K562 (cell line): ENCODE measurements at regions not wholly inside any gene's neighbourhood (a gene's known extent, or its start where the extent isn't known, plus 50 kb on each side); places are given as distances from the start of the nearest gene placed in this dataset.

ENCODE experiments used
- ATAC-seq: fragments of 200-7000 bp; cut with Tn5 transposase; 3 replicates; pipeline ENCODE4 v1.9.1; 2020; ENCODE audit warnings: moderate library complexity
- BruUV-seq: library from RNA; stranded (reverse); fragments of 400-500 nt; replicated peaks from 2 replicates; lab custom pipeline; 2021; lab: Mats Ljungman, UMichigan
- CTCF ChIA-PET: fragments of 300-600 bp; formaldehyde crosslinking; extraction: SDS; loops from one replicate; lab custom pipeline; 2021; ENCODE audit warnings: low intra/inter-chr PET ratio; lab: Yijun Ruan, JAX
- POLR2A ChIA-PET: fragments of 300-600, 350-650 bp; sonication (Branson Sonifier 250); formaldehyde crosslinking; extraction: SDS; loops from one replicate; lab custom pipeline; 2021; ENCODE audit warnings: antibody characterized with exemption, inconsistent platforms; lab: Yijun Ruan, JAX
- DNase-seq, 4 experiments: peaks; one replicate each; pipeline versions ENCODE4 v3.0.0 to v3.0.0-alpha.2; 2011 to 2018; ENCODE audit warnings: low spot score in 3 of 4, mixed read lengths in 3 of 4; ENCODE audit errors: extremely low read depth in 1 of 4
- FAIRE-seq: peaks from 2 replicates; lab custom pipeline; 2011; peaks lifted over from hg19 to GRCh38; lab: Jason Lieb, UNC
- H2AFZ ChIP-seq: 2 replicates; pipeline ENCODE4 v1.6.0; 2011; ENCODE audit warnings: low read depth, low read length, control low read depth, inconsistent platforms
- H3K27ac ChIP-seq: fragments of 200-600 bp; 3 replicates; pipeline ENCODE4 v1.8.0; 2011; ENCODE audit warnings: low read depth, mild to moderate bottlenecking, control low read depth, inconsistent platforms, low read length, moderate library complexity, mixed read lengths; ENCODE audit errors: extremely low read depth
- H3K27me3 ChIP-seq, 2 experiments: fragments of 300-600 bp in 1 of 2; 2 replicates in 1 of 2; 3 replicates in 1 of 2; pipeline versions ENCODE4 v1.6.0 to v1.8.0; 2011; ENCODE audit warnings: inconsistent platforms in 2 of 2, low read length in 2 of 2, mild to moderate bottlenecking in 1 of 2, mixed read lengths in 1 of 2, moderate library complexity in 1 of 2; ENCODE audit not compliant: control insufficient read depth in 2 of 2, insufficient read depth in 2 of 2
- H3K36me3 ChIP-seq: fragments of 300-600 bp; 3 replicates; pipeline ENCODE4 v1.8.0; 2011; ENCODE audit warnings: mild to moderate bottlenecking, low read length, inconsistent platforms; ENCODE audit not compliant: control insufficient read depth, insufficient read depth
- H3K4me1 ChIP-seq, 2 experiments: fragments of 200-600 bp in 1 of 2; replicated peaks in 1 of 2; 2 replicates in 1 of 2; 3 replicates in 1 of 2; pipeline versions ENCODE4 v1.5.1 to v1.8.0; 2011; ENCODE audit warnings: inconsistent platforms in 2 of 2, low read length in 2 of 2, mild to moderate bottlenecking in 1 of 2, mixed read lengths in 1 of 2, moderate library complexity in 1 of 2; ENCODE audit not compliant: control insufficient read depth in 2 of 2, insufficient read depth in 2 of 2
- H3K4me2 ChIP-seq: 2 replicates; pipeline ENCODE4 v1.6.1; 2011; ENCODE audit warnings: low read length, control low read depth, inconsistent platforms, mixed read lengths; ENCODE audit not compliant: insufficient read depth
- H3K4me3 ChIP-seq: fragments of 200-600 bp; sonication (generic), shearing (Covaris generic); 2 replicates; pipeline ENCODE4 v1.5.1; 2016; ENCODE audit warnings: control low read depth, inconsistent platforms
- H3K79me2 ChIP-seq: fragments of 200-600 bp; 3 replicates; pipeline ENCODE4 v1.8.0; 2011; ENCODE audit warnings: low read length, inconsistent platforms; ENCODE audit not compliant: control insufficient read depth, insufficient read depth
- H3K9ac ChIP-seq, 2 experiments: 2 replicates each; pipeline versions ENCODE4 v1.6.0 to v1.6.1; 2011; ENCODE audit warnings: low read depth in 2 of 2, low read length in 2 of 2, control low read depth in 1 of 2, inconsistent platforms in 1 of 2, mild to moderate bottlenecking in 1 of 2, mixed read lengths in 1 of 2; ENCODE audit not compliant: insufficient read depth in 1 of 2
- H3K9me1 ChIP-seq: one replicate; pipeline ENCODE4 v1.6.0; 2011; ENCODE audit warnings: inconsistent platforms, mild to moderate bottlenecking, low read length, moderate library complexity; ENCODE audit not compliant: control insufficient read depth, insufficient read depth
- H3K9me3 ChIP-seq: replicated peaks from 2 replicates; pipeline ENCODE4 v1.5.1; 2011; ENCODE audit warnings: low read depth, low read length, inconsistent platforms; ENCODE audit not compliant: control insufficient read depth, insufficient read depth
- H4K20me1 ChIP-seq: replicated peaks from 2 replicates; pipeline ENCODE4 v1.6.1; 2011; ENCODE audit warnings: low read length, inconsistent platforms, mixed read lengths; ENCODE audit not compliant: control insufficient read depth, insufficient read depth
- ASH1L ChIP-seq: fragments of 450-650 bp; IDR thresholded peaks from 2 replicates; pipeline ENCODE4 v1.6.1; 2018; ENCODE audit warnings: borderline replicate concordance, mild to moderate bottlenecking, low read depth; ENCODE audit not compliant: partially characterized antibody
- CREM ChIP-seq: IDR thresholded peaks from 2 replicates; pipeline ENCODE4 v1.6.1; 2014; ENCODE audit warnings: antibody characterized with exemption, low read depth
- KLF13 ChIP-seq: fragments of 450-650 bp; IDR thresholded peaks from 2 replicates; pipeline ENCODE4 v1.6.1; 2016; ENCODE audit warnings: missing genetic modification characterization, low read depth, mild to moderate bottlenecking, missing compliant biosample characterization, moderate library complexity, borderline replicate concordance
- NR1H2 ChIP-seq: sonication (generic); formaldehyde crosslinking; IDR thresholded peaks from 2 replicates; pipeline ENCODE4 v1.4.0; 2020; ENCODE audit warnings: mild to moderate bottlenecking, missing genetic modification reagents
- NRF1 ChIP-seq, 2 experiments: fragments of 450-650 bp; IDR thresholded peaks in 1 of 2; conservative IDR thresholded peaks in 1 of 2; 2 replicates each; pipeline ENCODE4 v1.6.1; 2014; ENCODE audit warnings: mild to moderate bottlenecking in 2 of 2
- WGBS: fragments of 100-300 bp; shearing (Covaris generic); methylation state at CpG from one replicate; pipeline ENCODE4 v1.1.6; 2016; ENCODE audit warnings: low coverage, mixed read lengths; ENCODE audit not compliant: insufficient coverage; ENCODE audit errors: missing lambda C conversion rate; 5-methylcytosine and 5-hydroxymethylcytosine counted together
- in situ Hi-C: fragments of 300-500 bp; cut with MboI; formaldehyde crosslinking; loops from 4 replicates; pipeline ENCODE4 v1.15.0; 2018; ENCODE audit warnings: inconsistent platforms, mixed read lengths
- intact Hi-C: fragments of 100-400 bp; cut with micrococcal nuclease; formaldehyde crosslinking; loops from 2 replicates; pipeline ENCODE4 v1.14.2; 2022
- TF ChIP-seq, protein P1 (sequence below): fragments of 450-650 bp; IDR thresholded peaks from 2 replicates; pipeline ENCODE4 v1.6.1; 2017; ENCODE audit warnings: antibody characterized with exemption
- TF ChIP-seq, protein P2 (sequence below): fragments of 250-450 bp; sonication (Bioruptor Pico); IDR thresholded peaks from 2 replicates; pipeline ENCODE4 v1.5.1; 2021; ENCODE audit warnings: mild to moderate bottlenecking
- TF ChIP-seq, protein P3 (sequence below): fragments of 450-650 bp; formaldehyde crosslinking; IDR thresholded peaks from 2 replicates; pipeline ENCODE4 v1.4.0; 2020; ENCODE audit warnings: mild to moderate bottlenecking, mixed read lengths

DNA sequence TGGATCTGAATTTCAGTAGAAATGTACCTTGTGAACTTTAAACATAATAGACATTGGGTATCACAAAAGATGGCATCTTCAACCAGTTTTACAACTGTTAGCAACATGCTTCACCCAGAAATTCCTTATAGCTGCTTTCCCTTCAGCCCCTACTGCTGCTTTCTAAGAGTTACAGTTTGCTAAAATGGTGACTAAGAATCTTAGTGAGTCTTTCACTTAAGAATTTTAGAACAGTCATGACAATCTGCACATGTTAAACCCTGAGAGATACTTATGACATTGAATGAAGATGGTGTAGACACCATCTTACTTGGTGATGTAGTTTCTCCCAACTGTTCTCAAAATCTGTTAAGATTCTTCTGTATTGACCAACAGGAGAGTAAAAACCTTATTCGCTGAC is 129.7 kb upstream of the UBE2E1 start:
- DNase-seq, result no peak
- no peak for FAIRE-seq
- ChIA-PET POLR2A (no interaction called here), CTCF (no interaction called here)
- Histone ChIP-seq H3K9me3 (no peaks in the 10 kb centered on the region), H3K27me3 (peaks cover 9 to 11% of the 10 kb centered on the region in 2 experiments), H3K36me3 (no peaks in the 10 kb centered on the region), H3K27ac (no peak overlapping the region), H3K4me2 (no peak overlapping the region), H3K4me1 (peaks cover 0 to 6% of the 10 kb centered on the region in 2 experiments; a peak in 1 of 5 replicates), H4K20me1 (no peaks in the 10 kb centered on the region), H2AFZ (no peak overlapping the region), H3K4me3 (no peak overlapping the region), H3K79me2 (no peaks in the 10 kb centered on the region), H3K9me1 (no peaks in the 10 kb centered on the region), H3K9ac (no peak overlapping the region)
- TF ChIP-seq NRF1 (conservative IDR thresholded peaks at IDR 0.05 in 1 of 2, IDR thresholded peaks at IDR 0.05 in 1 of 2), result no peak
- no TSS peak for BruUV-seq
- intact Hi-C loops, result no loop called here
- ATAC-seq, result no peak
- in situ Hi-C loops, result no loop called here
- 0% methylated on average over 1 of the region's 1 CpG for WGBS

DNA sequence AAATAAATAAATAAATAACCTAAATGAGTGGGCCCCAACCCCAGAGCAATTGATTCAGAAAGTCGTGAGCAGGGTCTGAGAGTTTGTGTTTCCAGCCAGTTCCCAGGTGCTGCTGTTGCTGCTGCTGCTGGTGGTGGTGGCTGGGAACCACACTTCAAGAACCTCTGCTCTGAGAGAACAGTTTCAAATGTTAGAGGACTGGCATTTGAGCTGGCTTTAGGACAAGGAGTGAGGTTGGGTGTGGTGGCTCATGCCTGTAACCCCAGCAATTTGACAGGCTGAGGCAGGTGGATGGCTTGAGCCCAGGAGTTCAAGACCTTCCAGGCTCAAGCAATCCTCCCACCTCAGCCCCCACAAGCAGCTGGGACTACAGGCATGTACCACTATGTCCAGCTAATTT is 123.1 kb upstream of the UBE2E1 start:
- no peak overlapping the region for H3K4me2 ChIP-seq

More for the DNA sequence above, 123.1 kb upstream of the UBE2E1 start:
- POLR2A ChIA-PET, result interaction anchor here (1.7 to 1.8 kb wide), 2 partner anchors 12 to 14 kb away, joined by 4 to 5 read pairs; no protein-coding TSS in a partner anchor
- H4K20me1 ChIP-seq, result no peaks in the 10 kb centered on the region
- H3K27ac ChIP-seq, result no peak overlapping the region
- FAIRE-seq, result no peak
- DNase-seq, result no peak
- peaks cover 0 to 10% of the 10 kb centered on the region in 2 experiments; a peak in 2 of 5 replicates for H3K4me1 ChIP-seq
- in situ Hi-C loops, result no loop called here
- no peaks in the 10 kb centered on the region for H3K9me3 ChIP-seq
- H3K27me3 ChIP-seq, result no peaks in the 10 kb centered on the region
- TF ChIP-seq, protein P1, sequence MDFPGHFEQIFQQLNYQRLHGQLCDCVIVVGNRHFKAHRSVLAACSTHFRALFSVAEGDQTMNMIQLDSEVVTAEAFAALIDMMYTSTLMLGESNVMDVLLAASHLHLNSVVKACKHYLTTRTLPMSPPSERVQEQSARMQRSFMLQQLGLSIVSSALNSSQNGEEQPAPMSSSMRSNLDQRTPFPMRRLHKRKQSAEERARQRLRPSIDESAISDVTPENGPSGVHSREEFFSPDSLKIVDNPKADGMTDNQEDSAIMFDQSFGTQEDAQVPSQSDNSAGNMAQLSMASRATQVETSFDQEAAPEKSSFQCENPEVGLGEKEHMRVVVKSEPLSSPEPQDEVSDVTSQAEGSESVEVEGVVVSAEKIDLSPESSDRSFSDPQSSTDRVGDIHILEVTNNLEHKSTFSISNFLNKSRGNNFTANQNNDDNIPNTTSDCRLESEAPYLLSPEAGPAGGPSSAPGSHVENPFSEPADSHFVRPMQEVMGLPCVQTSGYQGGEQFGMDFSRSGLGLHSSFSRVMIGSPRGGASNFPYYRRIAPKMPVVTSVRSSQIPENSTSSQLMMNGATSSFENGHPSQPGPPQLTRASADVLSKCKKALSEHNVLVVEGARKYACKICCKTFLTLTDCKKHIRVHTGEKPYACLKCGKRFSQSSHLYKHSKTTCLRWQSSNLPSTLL, result no peak
- TF ChIP-seq ASH1L (no peak), NR1H2 (no peak), KLF13 (tag) (no peak), CREM (no peak)
- TF ChIP-seq, protein P2, sequence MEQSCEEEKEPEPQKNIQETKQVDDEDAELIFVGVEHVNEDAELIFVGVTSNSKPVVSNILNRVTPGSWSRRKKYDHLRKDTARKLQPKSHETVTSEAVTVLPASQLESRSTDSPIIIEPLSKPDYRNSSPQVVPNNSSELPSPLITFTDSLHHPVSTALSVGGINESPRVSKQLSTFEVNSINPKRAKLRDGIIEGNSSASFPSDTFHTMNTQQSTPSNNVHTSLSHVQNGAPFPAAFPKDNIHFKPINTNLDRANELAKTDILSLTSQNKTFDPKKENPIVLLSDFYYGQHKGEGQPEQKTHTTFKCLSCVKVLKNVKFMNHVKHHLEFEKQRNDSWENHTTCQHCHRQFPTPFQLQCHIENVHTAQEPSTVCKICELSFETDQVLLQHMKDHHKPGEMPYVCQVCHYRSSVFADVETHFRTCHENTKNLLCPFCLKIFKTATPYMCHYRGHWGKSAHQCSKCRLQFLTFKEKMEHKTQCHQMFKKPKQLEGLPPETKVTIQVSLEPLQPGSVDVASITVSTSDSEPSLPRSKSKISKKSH (CRISPR knock-in tag), result no peak
- TF ChIP-seq, protein P3, sequence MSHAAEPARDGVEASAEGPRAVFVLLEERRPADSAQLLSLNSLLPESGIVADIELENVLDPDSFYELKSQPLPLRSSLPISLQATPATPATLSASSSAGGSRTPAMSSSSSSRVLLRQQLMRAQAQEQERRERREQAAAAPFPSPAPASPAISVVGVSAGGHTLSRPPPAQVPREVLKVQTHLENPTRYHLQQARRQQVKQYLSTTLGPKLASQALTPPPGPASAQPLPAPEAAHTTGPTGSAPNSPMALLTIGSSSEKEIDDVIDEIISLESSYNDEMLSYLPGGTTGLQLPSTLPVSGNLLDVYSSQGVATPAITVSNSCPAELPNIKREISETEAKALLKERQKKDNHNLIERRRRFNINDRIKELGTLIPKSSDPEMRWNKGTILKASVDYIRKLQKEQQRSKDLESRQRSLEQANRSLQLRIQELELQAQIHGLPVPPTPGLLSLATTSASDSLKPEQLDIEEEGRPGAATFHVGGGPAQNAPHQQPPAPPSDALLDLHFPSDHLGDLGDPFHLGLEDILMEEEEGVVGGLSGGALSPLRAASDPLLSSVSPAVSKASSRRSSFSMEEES, result no peak
- TF ChIP-seq, all 486 proteins: peak for 0
- Histone ChIP-seq H2AFZ (no peak overlapping the region), H3K36me3 (no peaks in the 10 kb centered on the region), H3K4me3 (no peak overlapping the region), H3K9me1 (no peaks in the 10 kb centered on the region), H3K79me2 (no peaks in the 10 kb centered on the region), H3K9ac (no peak overlapping the region)
- no peak for ATAC-seq
- WGBS, result 0% methylated on average over 1 of the region's 1 CpG
- no TSS peak for BruUV-seq
- CTCF ChIA-PET, result no interaction called here
- intact Hi-C loops, result no loop called here
